ENCODE measurements at regions not wholly inside any gene's neighbourhood (a gene's known extent, or its start where the extent isn't known, plus 50 kb on each side); places are given as distances from the start of the nearest gene placed in this dataset.
"Not testable (repeated sequence)": the region's sequence is repeated elsewhere in the genome, so short reads cannot be mapped to it uniquely, and the experiment has no call there.

DNA sequence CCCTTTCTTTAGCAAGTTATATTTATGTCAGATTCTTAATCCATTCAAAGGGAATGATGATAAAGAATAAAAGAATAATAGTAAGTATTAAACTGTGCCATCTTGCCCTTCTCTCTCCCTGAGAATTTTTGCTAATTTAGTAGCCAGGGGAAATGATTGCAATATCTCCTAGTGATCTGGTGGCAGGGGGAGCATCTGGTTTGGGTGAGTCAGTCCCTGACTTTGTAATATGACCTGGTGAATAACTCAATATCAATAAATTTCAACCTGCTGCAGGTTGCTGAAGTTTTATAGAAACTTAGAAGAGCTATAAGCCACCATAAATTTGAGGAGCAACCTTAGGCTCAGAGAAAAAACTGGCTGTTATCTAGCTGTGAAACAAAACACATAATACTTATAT is 149.4 kb downstream of the SYT15 start:
- H3K4me3 ChIP-seq (ENCODE audit: low read length); DNase-seq (ENCODE audit: low read depth): not testable (repeated sequence)

DNA sequence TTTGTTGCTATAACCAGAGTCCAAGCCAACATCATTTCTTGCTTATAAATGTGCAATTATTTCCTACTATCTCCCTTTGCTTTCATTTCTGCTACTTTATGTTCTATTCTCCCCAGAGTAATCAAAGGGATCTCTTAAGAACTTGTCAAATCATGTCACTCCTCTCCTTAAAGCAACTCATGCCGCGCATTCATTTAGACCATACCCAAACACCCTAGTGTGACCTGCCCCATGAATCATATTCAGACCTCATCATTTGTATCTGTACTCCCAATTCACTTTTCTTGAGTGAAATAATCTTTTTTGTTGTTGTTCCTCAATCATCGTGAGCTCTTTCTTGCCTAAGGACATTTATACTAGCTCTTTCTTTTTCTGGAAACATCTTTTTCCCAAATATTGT is 151.8 kb downstream of the SYT15 start:
- not testable (repeated sequence) for DNase-seq (ENCODE audit: low read depth); H3K4me3 ChIP-seq (ENCODE audit: low read length)

DNA sequence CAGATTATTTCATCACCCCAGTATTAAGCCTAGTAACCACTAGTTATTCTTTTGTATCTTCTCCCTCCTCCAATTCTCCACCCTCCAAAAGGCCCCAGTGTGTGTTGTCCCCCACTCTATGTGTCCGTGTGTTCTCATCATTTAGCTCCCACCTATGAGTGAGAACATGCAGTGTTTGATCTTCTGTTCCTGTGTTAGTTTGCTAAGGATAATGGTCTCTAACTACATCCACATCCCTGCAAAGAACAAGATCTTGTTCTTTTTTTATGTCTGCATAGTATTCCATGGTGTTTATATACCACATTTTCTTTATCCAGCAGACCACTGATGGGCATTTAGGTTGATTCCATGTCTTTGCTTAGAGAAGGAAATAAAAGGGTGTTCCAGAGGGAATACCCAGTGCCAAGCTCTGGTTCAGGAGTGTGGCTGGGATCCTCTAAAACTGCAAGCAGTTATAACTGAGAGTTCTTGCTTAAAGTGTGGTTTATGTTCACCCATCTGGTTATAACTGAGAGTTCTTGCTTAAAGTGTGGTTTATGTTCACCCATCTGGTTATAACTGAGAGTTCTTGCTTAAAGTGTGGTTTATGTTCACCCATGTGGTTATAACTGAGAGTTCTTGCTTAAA is 154.8 kb downstream of the SYT15 start:
- not testable (repeated sequence) for DNase-seq (ENCODE audit: low read depth); H3K4me3 ChIP-seq (ENCODE audit: low read length)

DNA sequence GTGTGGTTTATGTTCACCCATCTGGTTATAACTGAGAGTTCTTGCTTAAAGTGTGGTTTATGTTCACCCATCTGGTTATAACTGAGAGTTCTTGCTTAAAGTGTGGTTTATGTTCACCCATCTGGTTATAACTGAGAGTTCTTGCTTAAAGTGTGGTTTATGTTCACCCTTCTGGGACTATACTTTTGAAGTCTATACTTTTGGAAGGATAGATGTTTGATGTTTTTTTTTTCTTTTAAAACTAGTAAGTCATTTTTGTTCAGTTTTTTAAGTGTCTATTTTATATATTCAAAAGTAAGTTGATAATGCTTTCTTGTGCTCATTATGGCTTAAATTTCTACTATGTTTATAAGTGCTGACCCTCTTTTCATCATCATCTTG is 155.3 kb downstream of the SYT15 start:
- H3K4me3 ChIP-seq (ENCODE audit: low read length); DNase-seq (ENCODE audit: low read depth): not testable (repeated sequence)

DNA sequence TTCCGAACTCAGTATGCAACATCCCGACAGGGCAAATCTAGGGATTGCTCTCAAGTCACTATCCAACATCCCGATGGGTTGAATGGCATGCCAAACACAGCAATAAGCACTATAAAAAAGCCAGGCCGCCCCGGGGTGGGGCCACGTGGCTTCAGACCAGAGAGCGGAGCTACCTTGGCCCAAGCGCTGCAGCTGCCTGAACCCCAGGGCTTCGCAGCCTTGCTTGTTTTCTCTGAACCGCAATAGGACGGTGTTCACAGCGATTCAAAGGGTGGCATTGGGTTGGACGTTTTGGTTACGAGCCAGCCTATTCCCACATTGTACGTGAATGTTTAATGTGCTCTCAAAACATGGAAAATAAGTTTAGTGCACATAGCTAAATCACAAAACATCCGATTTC is 161.0 kb downstream of the SYT15 start:
- DNase-seq (ENCODE audit: low read depth) = not testable (repeated sequence)

DNA sequence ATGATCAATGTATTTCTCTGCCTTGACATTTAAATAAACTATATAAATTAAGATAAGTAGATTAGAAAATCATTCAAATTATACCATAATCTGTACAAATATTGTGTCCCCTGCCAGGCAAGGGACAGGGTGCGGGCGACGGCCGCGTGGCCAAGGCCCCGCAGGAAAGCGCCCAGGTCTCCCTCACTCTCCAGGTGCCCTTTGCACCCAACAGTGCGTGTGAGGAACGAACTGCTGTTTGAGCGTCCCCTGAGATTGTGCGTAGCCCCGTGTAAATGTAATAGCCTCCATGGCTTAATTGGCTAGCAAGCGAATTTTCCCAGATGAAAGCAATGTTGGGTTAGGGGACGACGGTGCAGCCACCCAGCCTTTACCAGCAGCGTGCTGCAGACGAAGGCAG is 161.4 kb downstream of the SYT15 start:
- DNase-seq (ENCODE audit: low read depth); H3K4me3 ChIP-seq (ENCODE audit: low read length): not testable (repeated sequence)

More for the DNA sequence above, 161.0 kb downstream of the SYT15 start:
- H3K4me3 ChIP-seq (ENCODE audit: low read length) = not testable (repeated sequence)

DNA sequence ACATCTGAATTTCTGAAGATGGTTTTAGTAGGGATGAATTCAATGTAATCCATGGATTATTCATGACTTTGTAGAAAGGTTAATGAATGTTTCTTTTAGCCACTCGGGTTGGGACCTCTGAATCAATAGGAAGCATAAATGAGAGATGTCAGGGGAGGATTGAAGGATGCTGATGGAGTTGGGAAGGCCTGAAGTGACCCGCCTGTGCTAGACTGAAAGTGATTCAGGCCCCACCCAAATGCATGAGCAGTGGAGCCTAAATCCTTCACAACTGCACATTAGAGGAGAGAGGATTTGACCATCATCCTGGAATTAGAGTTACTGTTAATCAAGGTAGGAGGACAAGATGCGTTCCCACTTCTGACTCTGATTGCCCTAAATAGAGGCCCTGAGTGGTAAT is 162.2 kb upstream of the PTPN20 start:
- not testable (repeated sequence) for H3K4me3 ChIP-seq (ENCODE audit: low read length); DNase-seq (ENCODE audit: low read depth)

DNA sequence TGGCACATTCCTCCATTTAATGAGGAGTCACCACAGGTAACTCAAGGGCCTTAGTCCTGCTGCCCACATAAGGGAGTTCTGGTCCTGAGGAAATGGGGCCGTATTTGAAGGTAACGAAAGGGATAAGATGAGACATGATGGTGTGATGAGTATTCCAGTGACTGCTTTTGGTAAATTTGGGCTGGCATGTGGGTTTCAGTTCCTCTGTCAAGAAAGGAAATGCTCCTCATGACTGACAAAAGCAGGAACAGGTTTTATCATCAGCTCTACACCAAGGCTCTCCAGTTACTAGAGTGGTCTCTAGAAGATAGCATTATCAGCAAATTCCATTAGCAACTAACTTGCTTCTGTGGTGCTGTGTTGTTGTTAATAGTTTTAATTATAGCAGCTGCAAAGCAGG is 161.8 kb upstream of the PTPN20 start:
- DNase-seq (ENCODE audit: low read depth); H3K4me3 ChIP-seq (ENCODE audit: low read length): not testable (repeated sequence)

DNA sequence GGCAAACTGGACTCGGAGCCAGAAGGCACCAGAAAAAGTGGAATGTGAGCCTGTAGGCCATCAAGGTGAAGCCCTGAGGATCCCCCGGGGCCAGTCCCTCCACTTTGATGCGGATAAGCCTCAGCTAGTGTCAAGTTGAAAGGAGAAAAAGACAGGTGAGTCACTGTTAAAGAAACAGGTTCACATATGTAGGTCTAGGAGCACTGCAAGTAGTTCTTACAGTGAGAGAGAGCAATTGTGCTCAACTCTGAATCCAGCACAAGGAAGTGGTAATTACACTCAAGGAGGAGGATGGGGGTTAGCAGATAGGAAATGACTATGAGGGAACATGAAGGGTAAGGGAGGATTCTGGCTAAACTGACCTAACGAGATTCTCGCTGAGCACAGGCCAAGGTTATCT is 157.5 kb upstream of the PTPN20 start:
- not testable (repeated sequence) for H3K4me3 ChIP-seq (ENCODE audit: low read length); DNase-seq (ENCODE audit: low read depth)

DNA sequence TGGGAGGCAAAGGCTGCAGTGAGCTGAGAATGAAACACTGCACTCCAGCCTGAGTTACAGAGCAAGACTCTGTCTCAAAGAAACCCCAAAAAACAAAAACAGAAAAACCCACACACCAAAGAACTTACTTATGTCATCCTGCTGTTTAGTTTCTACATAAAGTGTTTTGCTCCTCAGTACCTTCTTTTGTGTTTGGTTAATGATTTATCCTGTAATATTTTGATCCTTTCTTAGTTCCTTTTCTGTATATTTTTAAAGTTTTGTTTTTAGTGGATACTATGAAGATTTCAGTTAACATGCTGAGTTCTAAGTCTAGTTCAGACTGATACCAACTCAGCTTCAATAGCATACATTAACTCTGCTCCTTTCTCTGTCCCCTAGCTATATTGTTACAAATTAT is 149.8 kb upstream of the PTPN20 start:
- not testable (repeated sequence) for H3K4me3 ChIP-seq (ENCODE audit: low read length); DNase-seq (ENCODE audit: low read depth)

DNA sequence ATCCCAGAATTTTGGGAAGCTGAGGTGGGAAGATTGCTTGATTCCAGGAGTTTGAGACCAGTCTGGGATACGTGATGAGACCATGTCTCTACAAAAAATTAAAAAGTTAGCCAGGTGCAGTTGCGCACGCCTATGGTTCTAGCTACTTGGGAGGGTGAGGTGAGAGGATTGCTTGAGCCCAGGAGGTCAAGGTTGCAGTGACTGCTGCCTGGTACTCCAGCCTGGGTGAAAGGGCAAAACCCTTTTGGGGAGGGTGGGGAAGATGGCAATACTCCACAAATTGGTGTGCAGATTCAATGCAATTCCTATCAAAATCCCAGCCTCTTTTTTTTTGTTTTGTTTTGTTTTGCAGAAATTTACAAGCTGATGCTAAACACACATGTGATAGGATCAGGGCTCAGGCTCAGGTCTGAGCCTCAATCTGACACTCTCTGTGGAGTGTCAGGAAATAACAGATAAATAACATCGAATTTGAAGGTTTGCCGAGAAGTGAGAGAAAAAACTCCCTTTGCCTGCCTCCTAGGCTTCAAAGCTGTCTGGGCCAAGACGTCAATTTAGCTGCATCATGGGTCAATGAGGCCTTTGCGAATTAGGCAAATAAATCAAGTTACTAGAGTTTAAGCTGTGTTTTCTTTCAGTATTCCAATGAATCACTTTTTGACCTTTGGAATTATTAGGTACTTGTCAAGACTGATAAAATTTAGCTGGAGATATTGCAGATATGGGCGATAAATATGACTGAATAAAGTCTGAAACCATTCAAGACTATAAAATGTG is 142.5 kb upstream of the PTPN20 start:
- H3K4me3 ChIP-seq (ENCODE audit: low read length); DNase-seq (ENCODE audit: low read depth): not testable (repeated sequence)

DNA sequence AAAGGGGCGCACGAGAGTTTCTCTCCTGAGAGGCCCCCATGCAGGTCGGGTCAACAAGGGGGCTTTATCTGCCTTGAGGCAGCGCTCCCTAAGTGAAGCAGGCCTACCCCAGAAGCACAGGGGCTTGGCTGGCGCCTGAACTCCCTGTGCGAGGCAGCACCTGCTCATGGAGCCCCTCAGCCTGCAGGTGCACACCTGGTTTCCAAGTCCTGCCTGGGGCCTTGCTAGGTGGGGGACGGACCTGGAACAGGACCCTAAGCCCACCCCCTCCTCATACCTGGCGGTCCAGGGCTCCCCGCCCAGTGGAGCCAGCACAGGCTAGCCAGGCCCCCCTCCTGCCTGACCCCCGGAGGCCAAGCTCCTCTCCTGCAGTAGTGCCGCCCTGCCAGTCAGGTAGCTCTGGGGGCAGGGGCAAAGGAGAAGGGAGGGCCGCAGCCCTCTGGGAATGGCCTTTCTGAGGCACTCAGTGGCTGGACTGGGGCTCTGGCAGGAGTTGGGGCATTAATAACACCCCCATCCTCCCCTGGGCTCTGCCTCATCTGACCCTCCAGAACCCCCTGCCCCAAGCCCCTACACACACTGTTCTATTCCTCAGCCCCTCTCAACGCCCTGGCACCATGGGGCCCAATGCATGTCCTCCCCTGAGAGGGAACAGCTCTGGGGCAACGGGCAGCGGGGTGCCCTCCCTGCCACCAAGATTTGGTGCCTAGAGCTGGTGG is 137.9 kb upstream of the PTPN20 start:
- not testable (repeated sequence) for DNase-seq (ENCODE audit: low read depth); H3K4me3 ChIP-seq (ENCODE audit: low read length)

DNA sequence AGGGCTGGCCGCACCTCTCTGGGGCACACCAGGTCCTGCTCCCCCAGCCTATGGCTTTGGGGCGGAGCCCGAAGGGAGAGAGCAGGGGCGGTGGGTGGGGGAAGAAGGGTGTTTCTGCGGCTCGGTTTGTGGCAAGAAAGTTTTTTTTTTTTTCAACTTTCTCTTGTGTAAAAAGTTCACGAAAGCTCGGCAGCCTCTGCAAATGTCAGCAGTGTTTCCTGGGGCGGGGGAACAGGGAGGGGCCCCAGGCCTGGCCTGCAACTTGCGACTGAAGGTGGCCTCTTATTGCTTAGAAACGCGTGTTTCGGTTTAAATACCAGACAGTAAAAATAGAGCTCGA is 137.4 kb upstream of the PTPN20 start:
- not testable (repeated sequence) for H3K4me3 ChIP-seq (ENCODE audit: low read length); DNase-seq (ENCODE audit: low read depth)

DNA sequence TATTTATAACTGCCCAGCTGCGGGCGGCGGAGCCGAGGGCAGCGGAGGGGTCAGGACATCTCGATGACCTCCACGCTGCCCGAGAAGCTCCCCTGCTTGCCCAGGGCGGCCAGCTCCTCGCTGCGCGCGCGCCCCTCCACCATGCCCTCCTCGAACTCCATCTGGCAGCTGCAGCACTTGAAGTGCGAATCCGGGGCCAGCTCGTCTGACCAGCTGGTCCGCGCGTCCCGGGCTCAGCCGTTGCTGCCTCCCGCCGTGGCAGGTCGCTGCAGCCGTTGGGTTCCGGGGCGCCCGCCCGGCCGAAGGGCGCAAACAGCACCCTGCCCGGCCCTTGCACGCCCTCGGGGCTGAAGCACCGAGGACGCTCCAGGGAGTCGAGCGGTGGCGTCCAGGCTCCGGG is 136.9 kb upstream of the PTPN20 start:
- not testable (repeated sequence) for H3K4me3 ChIP-seq (ENCODE audit: low read length); DNase-seq (ENCODE audit: low read depth)

DNA sequence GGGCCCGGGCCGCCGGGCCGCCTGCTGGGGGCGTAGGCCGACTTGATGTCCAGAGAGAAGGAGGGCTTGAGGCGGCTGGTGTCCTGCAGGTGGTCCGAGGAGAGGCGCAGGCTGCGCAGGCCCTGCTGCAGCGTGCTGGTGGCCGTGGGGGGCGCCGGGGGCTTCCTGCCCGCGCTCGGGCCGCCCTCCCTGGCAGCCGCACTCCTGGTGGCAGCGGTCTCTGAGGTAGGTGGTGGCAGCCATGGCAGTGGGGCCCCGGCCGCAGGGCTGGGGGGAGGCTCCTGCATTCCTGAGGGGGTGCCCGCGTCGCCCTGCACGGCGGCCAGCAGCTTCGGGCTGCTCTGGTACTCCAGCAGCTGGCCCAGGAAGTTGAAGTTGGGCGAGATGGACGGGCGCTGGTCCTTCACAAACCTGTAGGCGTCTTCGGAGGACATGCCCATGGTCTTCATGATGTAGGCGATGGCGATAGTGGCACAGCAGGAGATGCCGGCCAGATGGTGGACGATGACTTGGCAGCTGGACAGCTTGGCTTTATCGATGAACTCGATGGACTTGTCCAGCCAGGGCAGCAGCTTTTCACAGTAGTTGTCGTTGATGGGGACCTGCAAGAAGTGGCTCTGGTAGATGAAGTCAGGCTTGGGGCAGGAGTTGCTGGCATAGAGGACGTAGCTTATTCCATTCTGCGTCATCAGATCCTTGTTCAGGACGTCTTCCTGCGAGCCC is 136.1 kb upstream of the PTPN20 start:
- not testable (repeated sequence) for H3K4me3 ChIP-seq (ENCODE audit: low read length); DNase-seq (ENCODE audit: low read depth)

DNA sequence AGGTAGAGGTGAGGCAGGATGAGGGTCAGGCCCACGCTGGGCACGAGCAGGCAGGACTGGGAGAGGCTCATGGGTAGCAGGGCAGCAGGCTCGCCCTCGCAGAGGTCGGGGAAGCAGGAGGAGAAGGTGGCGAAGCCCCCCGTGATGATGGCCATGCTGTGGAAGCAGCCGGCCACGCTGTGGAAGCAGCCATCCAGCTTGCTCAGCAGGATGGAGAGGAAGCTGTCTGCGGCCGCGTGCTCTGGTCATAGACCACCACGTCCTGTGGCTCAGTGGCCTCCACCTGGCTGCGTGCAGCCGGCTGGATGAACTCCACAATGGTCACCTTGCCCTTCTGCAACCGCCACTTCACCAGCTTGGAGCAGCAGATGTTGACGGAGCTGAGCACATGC is 135.6 kb upstream of the PTPN20 start:
- not testable (repeated sequence) for DNase-seq (ENCODE audit: low read depth); H3K4me3 ChIP-seq (ENCODE audit: low read length)

DNA sequence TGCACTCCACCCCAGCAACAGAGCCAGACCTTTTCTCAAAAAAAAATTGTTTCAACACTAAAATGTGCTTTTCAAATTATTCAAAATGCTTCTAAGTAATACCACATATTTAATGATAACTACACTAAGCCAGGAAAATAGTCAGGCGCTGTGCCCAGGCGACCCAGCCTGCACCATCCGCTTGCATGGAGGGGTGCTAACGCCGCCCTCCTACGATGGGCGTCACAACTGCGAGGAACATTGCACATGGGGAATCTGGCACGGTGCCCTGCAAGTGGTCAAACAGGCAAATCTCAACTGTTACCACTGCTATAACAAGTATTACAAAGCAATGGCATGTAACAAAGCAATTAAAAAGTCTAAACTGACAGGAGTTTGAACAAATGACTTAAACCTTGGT is 131.7 kb upstream of the PTPN20 start:
- DNase-seq (ENCODE audit: low read depth) = peak; percentile 48
- not testable (repeated sequence) for H3K4me3 ChIP-seq (ENCODE audit: low read length)

DNA sequence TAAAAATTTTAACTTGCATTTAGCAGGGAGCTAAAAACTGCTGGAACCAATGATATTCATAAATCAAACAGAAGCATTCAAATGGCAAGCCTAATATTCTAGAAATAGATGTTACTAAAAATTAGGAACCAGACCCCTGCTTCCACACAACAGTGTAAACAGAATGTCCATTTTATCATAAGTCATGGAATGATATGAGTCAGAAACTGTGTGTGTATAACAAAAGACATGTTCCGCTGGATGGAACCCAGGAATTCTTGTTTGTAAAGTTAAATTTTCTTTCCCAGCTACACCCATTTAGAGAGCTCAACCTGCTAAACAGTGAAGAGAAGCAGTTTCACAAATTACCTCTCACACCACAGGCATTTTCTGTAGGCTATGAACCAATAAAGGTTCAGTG is 131.1 kb upstream of the PTPN20 start:
- DNase-seq (ENCODE audit: low read depth); H3K4me3 ChIP-seq (ENCODE audit: low read length): not testable (repeated sequence)

DNA sequence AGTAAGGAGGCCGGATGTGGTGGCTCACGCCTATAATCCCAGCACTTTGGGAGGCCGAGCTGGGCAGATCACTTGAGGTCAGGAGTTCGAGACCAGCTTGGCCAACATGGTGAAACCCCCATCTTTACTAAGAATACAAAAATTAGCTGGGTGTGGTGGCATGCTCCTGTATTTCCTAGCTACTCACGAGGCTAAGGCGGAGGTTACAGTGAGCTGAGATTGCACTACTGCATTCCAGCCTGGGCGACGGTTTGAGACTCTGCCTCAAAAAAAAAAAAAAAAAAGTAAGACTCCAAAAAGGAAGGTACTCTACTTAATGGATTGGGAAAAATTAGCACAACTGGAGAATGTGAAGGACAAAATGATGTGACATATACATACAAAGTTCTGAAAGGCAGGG is 130.2 kb upstream of the PTPN20 start:
- not testable (repeated sequence) for DNase-seq (ENCODE audit: low read depth); H3K4me3 ChIP-seq (ENCODE audit: low read length)
